OCI-LY3 (cell line): ENCODE measurements at regions not wholly inside any gene's neighbourhood (a gene's known extent, or its start where the extent isn't known, plus 50 kb on each side); places are given as distances from the start of the nearest gene placed in this dataset.

Experiments used
- CTCF ChIP-seq: fragments of 200-600, 300-600 bp; sonication (generic); IDR thresholded peaks from 2 replicates; pipeline ENCODE4 v1.5.1; 2014; ENCODE audit warnings: antibody characterized with exemption, low read length, low read depth
- EZH2phosphoT487 ChIP-seq: fragments of 200-600 bp; shearing (Covaris generic); IDR thresholded peaks from 2 replicates; pipeline ENCODE4 v1.6.1; 2018; ENCODE audit warnings: antibody characterized with exemption, mixed run types, low read depth

- TF ChIP-seq CTCF (no peak), EZH2phosphoT487 (no peak)
Measured at GRCh38 chr2:56502616-56503015, 318.8 kb downstream of the CCDC85A start.
